Esophagus muscularis mucosa (tissue), 3 donors: ENCODE measurements at regions not wholly inside any gene's neighbourhood (a gene's known extent, or its start where the extent isn't known, plus 50 kb on each side); places are given as distances from the start of the nearest gene placed in this dataset.

Source experiments
- POLR2A ChIP-seq: fragments of 450-650 bp; IDR thresholded peaks from one replicate; pipeline ENCODE4 v1.6.1; 2017; ENCODE audit warnings: antibody characterized with exemption, moderate library complexity, mild to moderate bottlenecking, low read depth
- POLR2AphosphoS5 ChIP-seq, 2 donors: sonication (generic); formaldehyde crosslinking; IDR thresholded peaks; one replicate each; pipeline ENCODE4 v1.6.1; 2017; ENCODE audit warnings: antibody characterized with exemption in 2 of 2
- TF ChIP-seq, protein P1 (sequence below), 3 experiments: fragments of 200-600 bp in 2 of 3; fragments of 450-650 bp in 1 of 3; sonication (generic) in 2 of 3; IDR thresholded peaks; one replicate each; pipeline ENCODE4 v1.5.1; 2017 to 2019; ENCODE audit warnings: antibody characterized with exemption in 3 of 3, mild to moderate bottlenecking in 2 of 3, moderate library complexity in 1 of 3

DNA sequence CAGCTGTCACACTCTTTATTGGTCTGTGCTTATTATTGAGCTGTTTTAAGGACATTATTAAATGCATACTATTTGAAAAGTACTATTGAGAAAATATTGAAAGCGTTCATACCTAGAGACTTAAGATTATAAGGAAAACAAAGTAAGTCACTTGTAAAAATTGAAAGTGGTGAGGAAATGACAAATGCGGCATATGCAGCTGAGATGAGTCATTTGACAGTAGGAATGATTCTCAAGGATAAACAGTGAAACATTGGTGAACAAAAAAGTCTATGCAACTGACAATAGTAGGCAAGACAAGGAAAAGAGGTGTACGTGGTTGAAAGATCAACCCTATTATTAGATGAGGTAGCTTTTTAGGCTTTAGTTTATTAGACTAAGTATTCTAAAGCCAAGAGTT, 82.6 kb upstream of the MAP10 start:
- TF ChIP-seq, protein P1, sequence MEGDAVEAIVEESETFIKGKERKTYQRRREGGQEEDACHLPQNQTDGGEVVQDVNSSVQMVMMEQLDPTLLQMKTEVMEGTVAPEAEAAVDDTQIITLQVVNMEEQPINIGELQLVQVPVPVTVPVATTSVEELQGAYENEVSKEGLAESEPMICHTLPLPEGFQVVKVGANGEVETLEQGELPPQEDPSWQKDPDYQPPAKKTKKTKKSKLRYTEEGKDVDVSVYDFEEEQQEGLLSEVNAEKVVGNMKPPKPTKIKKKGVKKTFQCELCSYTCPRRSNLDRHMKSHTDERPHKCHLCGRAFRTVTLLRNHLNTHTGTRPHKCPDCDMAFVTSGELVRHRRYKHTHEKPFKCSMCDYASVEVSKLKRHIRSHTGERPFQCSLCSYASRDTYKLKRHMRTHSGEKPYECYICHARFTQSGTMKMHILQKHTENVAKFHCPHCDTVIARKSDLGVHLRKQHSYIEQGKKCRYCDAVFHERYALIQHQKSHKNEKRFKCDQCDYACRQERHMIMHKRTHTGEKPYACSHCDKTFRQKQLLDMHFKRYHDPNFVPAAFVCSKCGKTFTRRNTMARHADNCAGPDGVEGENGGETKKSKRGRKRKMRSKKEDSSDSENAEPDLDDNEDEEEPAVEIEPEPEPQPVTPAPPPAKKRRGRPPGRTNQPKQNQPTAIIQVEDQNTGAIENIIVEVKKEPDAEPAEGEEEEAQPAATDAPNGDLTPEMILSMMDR (IDR thresholded peaks at IDR 0.05) = no peak
- TF ChIP-seq POLR2A = no peak
- TF ChIP-seq POLR2AphosphoS5 (IDR thresholded peaks at IDR 0.05) = no peak
